Gastroesophageal sphincter (tissue), 4 donors: ENCODE measurements at regions not wholly inside any gene's neighbourhood (a gene's known extent, or its start where the extent isn't known, plus 50 kb on each side); places are given as distances from the start of the nearest gene placed in this dataset.

Experiments
- ATAC-seq: fragments of 150-250 bp; one replicate; pipeline ENCODE4 v1.9.1; 2016; ENCODE audit warnings: mild to moderate bottlenecking, moderate library complexity
- H3K27ac ChIP-seq, 4 donors: fragments of 200-600 bp; sonication (generic) in 3 of 4; 1 replicate in 3 of 4; 2 replicates in 1 of 4; pipeline ENCODE4 v1.5.1; 2016 to 2019
- H3K27me3 ChIP-seq: fragments of 200-600 bp; sonication (generic); one replicate; pipeline ENCODE4 v1.5.1; 2019
- H3K36me3 ChIP-seq, 2 donors: fragments of 200-600 bp; sonication (generic); one replicate each; pipeline ENCODE4 v1.5.1; 2019; ENCODE audit warnings: control low read depth in 1 of 2
- H3K4me1 ChIP-seq, 3 donors: fragments of 200-600 bp; sonication (generic); 1 replicate in 2 of 3; 2 replicates in 1 of 3; pipeline ENCODE4 v1.5.1; 2016 to 2019; ENCODE audit warnings: control low read depth in 2 of 3
- H3K4me3 ChIP-seq, 2 donors: fragments of 200-600 bp; sonication (generic); one replicate each; pipeline ENCODE4 v1.5.1; 2019; ENCODE audit warnings: mild to moderate bottlenecking in 1 of 2, moderate library complexity in 1 of 2
- H3K9me3 ChIP-seq, 3 donors: fragments of 200-600 bp; sonication (generic); one replicate each; pipeline ENCODE4 v1.5.1; 2017 to 2019; ENCODE audit warnings: control low read depth in 2 of 3
- EP300 ChIP-seq: sonication (generic); formaldehyde crosslinking; IDR thresholded peaks from one replicate; pipeline ENCODE4 v1.6.1; 2017; ENCODE audit warnings: antibody characterized with exemption, mild to moderate bottlenecking
- POLR2A ChIP-seq, 2 donors: fragments of 450-650 bp; IDR thresholded peaks; one replicate each; pipeline ENCODE4 v1.6.1; 2017; ENCODE audit warnings: antibody characterized with exemption in 2 of 2, mild to moderate bottlenecking in 2 of 2, moderate library complexity in 1 of 2
- POLR2AphosphoS5 ChIP-seq: sonication (generic); formaldehyde crosslinking; IDR thresholded peaks from one replicate; pipeline ENCODE4 v1.6.1; 2017; ENCODE audit warnings: antibody characterized with exemption
- WGBS, 2 donors: methylation state at CpG; one replicate each; pipeline ENCODE4 v1.1.5; 2018; ENCODE audit warnings: low coverage in 1 of 2; 5-methylcytosine and 5-hydroxymethylcytosine counted together
- TF ChIP-seq, protein P1 (sequence below), 4 experiments: fragments of 200-600 bp in 2 of 4; fragments of 450-650 bp in 2 of 4; sonication (generic) in 1 of 4; IDR thresholded peaks; one replicate each; pipeline ENCODE4 v1.5.1; 2017 to 2019; ENCODE audit warnings: antibody characterized with exemption in 4 of 4, mild to moderate bottlenecking in 2 of 4, moderate library complexity in 2 of 4

DNA sequence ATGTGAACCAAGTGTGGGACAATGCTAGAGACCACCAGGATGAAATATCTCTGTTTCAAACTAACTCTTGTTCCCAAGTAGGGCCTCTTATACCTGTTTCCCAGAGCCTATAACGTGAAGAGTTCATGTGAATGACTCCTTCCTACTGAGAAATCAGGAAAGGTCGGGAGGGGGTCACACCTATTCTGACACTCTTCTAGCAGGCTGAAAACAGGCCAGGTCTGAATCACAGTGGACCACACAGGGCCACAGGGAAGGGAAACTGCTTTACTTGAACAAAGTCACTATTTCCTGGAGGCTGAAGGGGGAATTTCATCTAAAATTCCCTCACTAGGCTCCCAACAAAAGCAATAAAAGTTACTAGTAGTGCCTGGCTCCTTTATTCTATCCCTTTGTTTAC is 88.4 kb upstream of the BMP2 start:
- H3K36me3 ChIP-seq, result no peaks in the 10 kb centered on the region
- TF ChIP-seq POLR2AphosphoS5 (no peak), EP300 (no peak), POLR2A (IDR thresholded peaks at IDR 0.05) (no peak)
- TF ChIP-seq, protein P1, sequence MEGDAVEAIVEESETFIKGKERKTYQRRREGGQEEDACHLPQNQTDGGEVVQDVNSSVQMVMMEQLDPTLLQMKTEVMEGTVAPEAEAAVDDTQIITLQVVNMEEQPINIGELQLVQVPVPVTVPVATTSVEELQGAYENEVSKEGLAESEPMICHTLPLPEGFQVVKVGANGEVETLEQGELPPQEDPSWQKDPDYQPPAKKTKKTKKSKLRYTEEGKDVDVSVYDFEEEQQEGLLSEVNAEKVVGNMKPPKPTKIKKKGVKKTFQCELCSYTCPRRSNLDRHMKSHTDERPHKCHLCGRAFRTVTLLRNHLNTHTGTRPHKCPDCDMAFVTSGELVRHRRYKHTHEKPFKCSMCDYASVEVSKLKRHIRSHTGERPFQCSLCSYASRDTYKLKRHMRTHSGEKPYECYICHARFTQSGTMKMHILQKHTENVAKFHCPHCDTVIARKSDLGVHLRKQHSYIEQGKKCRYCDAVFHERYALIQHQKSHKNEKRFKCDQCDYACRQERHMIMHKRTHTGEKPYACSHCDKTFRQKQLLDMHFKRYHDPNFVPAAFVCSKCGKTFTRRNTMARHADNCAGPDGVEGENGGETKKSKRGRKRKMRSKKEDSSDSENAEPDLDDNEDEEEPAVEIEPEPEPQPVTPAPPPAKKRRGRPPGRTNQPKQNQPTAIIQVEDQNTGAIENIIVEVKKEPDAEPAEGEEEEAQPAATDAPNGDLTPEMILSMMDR (IDR thresholded peaks at IDR 0.05), result no peak
- H3K27ac ChIP-seq, result no peak overlapping the region
- no peaks in the 10 kb centered on the region for H3K4me1 ChIP-seq
- ATAC-seq, result no peak
- peaks cover 11% of the 10 kb centered on the region for H3K27me3 ChIP-seq
- whole genome bisulfite sequencing, 2 donors, result 58 to 92% methylated on average over 2 of the region's 2 CpGs
- no peak overlapping the region for H3K4me3 ChIP-seq
- no peaks in the 10 kb centered on the region for H3K9me3 ChIP-seq

DNA sequence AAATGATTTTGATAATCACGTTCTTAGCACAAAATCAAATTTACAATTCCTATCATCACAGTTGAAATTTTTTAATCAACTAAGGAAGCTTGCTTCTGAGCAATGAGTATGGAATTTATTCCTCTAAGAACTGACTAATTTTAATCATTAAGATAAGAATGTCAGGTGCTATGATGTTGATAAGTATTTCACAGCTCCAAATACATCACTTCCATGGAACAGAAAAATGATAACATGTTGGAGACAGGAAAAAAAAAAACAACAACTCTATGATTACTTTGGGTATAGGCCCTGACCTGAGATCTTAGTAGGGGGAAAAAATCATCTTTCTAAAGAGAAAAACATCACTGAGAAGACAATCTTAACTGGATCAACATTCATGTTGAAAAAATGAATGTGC is 89.4 kb upstream of the BMP2 start:
- WGBS, 2 donors, result 88 to 95% methylated on average over 1 of the region's 1 CpG

DNA sequence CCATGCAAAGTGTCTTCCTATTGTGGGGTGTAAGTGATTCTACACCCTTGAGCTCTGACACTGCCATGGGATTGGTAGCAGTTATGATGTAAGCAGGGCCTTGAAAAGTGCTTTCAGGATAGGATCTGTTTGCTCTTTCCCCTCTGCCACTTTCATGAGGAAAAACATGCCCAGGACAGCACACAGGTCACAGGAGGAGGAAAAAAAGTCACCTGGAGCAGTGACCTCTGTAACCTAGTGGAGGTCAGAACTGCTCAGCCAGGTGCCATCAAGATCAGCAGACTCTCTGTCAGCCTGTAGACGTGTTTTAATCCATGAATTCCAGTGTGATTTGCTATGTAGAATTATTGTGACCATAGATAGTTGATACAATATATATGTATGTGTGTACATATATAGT is 92.7 kb upstream of the BMP2 start:
- no peaks in the 10 kb centered on the region for H3K9me3 ChIP-seq
- H3K27me3 ChIP-seq, result no peaks in the 10 kb centered on the region
- H3K4me1 ChIP-seq, result no peaks in the 10 kb centered on the region
- TF ChIP-seq POLR2AphosphoS5 (no peak), EP300 (no peak), POLR2A (IDR thresholded peaks at IDR 0.05) (no peak)
- TF ChIP-seq, protein P1 (IDR thresholded peaks at IDR 0.05), result no peak
- no peak for ATAC-seq
- no peaks in the 10 kb centered on the region for H3K36me3 ChIP-seq
- WGBS, 2 donors, result 33 to 70% methylated on average over 1 of the region's 1 CpG
- H3K4me3 ChIP-seq, result no peak overlapping the region
- H3K27ac ChIP-seq, result no peak overlapping the region

More for the DNA sequence above, 89.4 kb upstream of the BMP2 start:
- H3K9me3 ChIP-seq, result no peaks in the 10 kb centered on the region
- peaks cover 11% of the 10 kb centered on the region for H3K27me3 ChIP-seq
- TF ChIP-seq POLR2AphosphoS5 (no peak), POLR2A (IDR thresholded peaks at IDR 0.05) (no peak), EP300 (no peak)
- TF ChIP-seq, protein P1 (IDR thresholded peaks at IDR 0.05), result no peak
- no peak overlapping the region for H3K4me3 ChIP-seq
- no peak for ATAC-seq
- H3K4me1 ChIP-seq, result no peaks in the 10 kb centered on the region
- H3K27ac ChIP-seq, result no peak overlapping the region
- H3K36me3 ChIP-seq, result no peaks in the 10 kb centered on the region

DNA sequence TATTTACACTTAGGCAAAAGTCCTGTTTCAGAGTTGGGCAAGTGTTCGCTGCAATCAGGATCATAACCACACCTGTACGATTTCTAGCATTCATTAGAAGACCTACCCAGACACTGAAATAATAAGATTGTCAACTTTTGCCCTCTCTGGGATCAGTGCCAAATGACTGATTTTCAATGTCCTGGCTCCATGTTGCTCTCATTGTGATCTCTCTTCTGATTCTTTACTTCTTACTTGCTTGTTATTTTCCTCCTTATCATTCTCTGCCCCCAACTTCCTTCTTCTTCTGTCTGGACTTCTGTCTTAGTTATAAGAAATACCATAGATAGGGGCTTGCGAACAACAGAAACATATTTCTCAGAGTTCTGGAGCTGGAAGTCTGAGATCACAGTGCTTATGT is 94.4 kb upstream of the BMP2 start:
- Histone ChIP-seq H3K36me3 (no peaks in the 10 kb centered on the region), H3K4me1 (no peaks in the 10 kb centered on the region), H3K27me3 (no peaks in the 10 kb centered on the region), H3K27ac (no peak overlapping the region), H3K9me3 (no peaks in the 10 kb centered on the region), H3K4me3 (no peak overlapping the region)
- TF ChIP-seq POLR2AphosphoS5 (no peak), POLR2A (IDR thresholded peaks at IDR 0.05) (no peak), EP300 (no peak)
- TF ChIP-seq, protein P1 (IDR thresholded peaks at IDR 0.05), result no peak
- WGBS, 2 donors, result 60 to 62% methylated on average over 2 to 3 of the region's 3 CpGs
- no peak for ATAC-seq

DNA sequence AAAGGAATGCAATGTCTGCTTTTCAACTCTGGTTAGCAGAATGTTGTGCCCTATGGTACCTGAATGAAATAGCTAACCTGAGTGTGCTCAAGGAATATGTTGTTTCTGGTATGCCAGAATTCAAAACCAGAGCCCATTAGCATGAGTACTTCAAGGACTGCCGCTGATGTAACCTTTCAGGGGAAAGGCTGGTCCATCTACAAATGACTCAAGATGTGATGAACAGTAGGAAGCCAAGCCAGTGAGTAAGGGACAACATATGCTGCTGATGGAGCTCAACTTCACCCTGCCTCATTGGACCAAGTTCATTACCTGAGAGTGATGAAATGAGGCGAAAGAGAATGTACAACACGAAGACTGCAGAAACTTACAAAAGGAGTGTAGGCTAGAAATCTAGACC is 95.7 kb upstream of the BMP2 start:
- WGBS, 2 donors, result 81 to 94% methylated on average over 3 of the region's 3 CpGs
- no peak for ATAC-seq
- no peaks in the 10 kb centered on the region for H3K4me1 ChIP-seq

More for the DNA sequence above, 95.7 kb upstream of the BMP2 start:
- H3K4me3 ChIP-seq, result no peak overlapping the region
- H3K9me3 ChIP-seq, result no peaks in the 10 kb centered on the region
- no peak overlapping the region for H3K27ac ChIP-seq
- no peaks in the 10 kb centered on the region for H3K36me3 ChIP-seq
- TF ChIP-seq POLR2AphosphoS5 (no peak), POLR2A (IDR thresholded peaks at IDR 0.05) (no peak), EP300 (no peak)
- TF ChIP-seq, protein P1 (IDR thresholded peaks at IDR 0.05), result no peak
- no peaks in the 10 kb centered on the region for H3K27me3 ChIP-seq
